ENCODE measurements at regions not wholly inside any gene's neighbourhood (a gene's known extent, or its start where the extent isn't known, plus 50 kb on each side); places are given as distances from the start of the nearest gene placed in this dataset.

DNA sequence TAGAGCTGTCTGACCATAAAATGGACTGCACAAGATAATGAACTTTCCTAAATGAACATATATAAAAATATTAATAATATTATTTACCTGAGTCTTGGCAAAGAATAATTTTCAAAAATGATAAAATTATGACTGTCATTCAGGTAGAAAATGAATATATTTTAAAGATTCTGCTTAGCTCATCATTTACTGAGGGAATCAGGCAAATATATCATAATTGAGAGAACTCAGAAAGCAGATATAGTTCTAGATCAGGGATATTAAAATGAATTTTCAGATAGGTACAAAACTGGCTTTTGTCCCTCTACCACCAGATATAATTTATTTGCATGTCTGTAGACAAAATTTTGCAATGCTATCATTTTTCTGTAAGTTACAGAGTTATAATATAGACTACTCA is 86.1 kb upstream of the CPM start:
- TF ChIP-seq, protein P1, sequence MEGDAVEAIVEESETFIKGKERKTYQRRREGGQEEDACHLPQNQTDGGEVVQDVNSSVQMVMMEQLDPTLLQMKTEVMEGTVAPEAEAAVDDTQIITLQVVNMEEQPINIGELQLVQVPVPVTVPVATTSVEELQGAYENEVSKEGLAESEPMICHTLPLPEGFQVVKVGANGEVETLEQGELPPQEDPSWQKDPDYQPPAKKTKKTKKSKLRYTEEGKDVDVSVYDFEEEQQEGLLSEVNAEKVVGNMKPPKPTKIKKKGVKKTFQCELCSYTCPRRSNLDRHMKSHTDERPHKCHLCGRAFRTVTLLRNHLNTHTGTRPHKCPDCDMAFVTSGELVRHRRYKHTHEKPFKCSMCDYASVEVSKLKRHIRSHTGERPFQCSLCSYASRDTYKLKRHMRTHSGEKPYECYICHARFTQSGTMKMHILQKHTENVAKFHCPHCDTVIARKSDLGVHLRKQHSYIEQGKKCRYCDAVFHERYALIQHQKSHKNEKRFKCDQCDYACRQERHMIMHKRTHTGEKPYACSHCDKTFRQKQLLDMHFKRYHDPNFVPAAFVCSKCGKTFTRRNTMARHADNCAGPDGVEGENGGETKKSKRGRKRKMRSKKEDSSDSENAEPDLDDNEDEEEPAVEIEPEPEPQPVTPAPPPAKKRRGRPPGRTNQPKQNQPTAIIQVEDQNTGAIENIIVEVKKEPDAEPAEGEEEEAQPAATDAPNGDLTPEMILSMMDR (IDR thresholded peaks at IDR 0.05; ENCODE audit: insufficient read depth, missing control alignments), result no peak
- FAIRE-seq (no peak), DNase-seq (ENCODE audit: insufficient read length, low spot score) (no peak)

GRCh38 chr12:69019910-69020309 is 86.9 kb upstream of the CPM start:
- no peak for DNase-seq (ENCODE audit: insufficient read length, low spot score)
- TF ChIP-seq, protein P1 (IDR thresholded peaks at IDR 0.05; ENCODE audit: insufficient read depth, missing control alignments), result no peak
- FAIRE-seq, result no peak

GRCh38 chr12:69022674-69023073 is 89.7 kb upstream of the CPM start:
- TF ChIP-seq, protein P1 (IDR thresholded peaks at IDR 0.05; ENCODE audit: insufficient read depth, missing control alignments), result no peak
- FAIRE-seq (no peak), DNase-seq (ENCODE audit: insufficient read length, low spot score) (no peak)

DNA sequence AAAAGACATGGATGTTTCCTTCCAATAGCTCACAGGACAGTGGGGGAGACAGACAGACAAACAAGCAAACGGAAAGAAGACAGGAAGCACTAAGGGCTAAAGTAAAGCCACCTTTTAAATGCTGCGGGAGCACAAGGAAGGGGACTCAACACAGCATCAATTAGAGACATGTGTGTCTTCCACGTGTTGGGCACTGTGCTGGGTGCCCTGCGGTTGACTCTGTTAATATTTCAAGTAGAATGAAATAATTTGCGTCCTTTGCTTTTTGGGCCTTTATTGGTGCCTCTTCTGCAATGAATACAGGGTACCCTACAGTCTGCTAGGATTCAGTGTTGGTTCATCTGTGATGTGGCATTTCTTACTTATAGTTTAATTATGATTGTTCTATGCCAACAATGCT is 90.9 kb upstream of the CPM start:
- DNase-seq (ENCODE audit: insufficient read length, low spot score), result no peak
- no peak for FAIRE-seq
- TF ChIP-seq, protein P1 (IDR thresholded peaks at IDR 0.05; ENCODE audit: insufficient read depth, missing control alignments), result no peak

DNA sequence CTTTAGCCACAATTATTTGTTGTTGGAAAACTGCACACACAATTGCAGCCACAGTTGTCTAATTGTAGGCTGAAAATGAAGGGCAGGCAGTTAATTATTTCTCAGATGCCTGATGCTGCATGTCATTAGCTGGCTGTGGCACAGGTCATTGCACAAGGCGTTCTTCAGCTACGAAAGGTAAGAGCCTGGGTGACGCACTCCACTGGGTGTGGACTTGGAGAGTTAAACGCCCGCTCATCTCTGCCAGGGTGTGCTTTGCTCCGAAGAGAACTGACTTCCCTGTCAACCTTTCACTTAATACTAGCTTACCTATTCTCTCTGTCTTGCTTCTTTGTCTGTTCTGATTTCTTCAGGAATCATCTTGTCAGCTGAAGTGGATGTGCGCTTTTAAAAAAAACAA is 91.4 kb upstream of the CPM start:
- FAIRE-seq (no peak), DNase-seq (ENCODE audit: insufficient read length, low spot score) (no peak)
- TF ChIP-seq, protein P1 (IDR thresholded peaks at IDR 0.05; ENCODE audit: insufficient read depth, missing control alignments), result no peak

DNA sequence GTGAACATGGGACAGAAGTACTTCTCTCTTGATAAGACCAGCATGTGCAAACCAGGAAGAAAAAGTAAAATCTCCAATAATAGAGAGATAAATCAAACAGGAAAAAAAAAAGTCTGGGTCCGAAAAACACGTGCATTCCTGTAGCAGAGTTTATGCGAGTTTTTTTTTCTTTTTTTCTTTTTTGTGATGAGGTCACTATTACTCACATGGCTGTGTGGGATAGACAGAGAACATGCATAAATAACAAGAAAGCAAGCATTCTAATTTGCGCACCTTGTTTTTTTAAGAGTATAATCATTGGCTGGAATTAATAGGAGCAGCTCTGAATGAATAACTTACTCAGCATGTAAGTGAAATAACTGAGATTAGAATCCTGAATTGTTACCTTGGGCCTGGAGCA is 91.9 kb upstream of the CPM start:
- FAIRE-seq (no peak), DNase-seq (ENCODE audit: insufficient read length, low spot score) (no peak)
- TF ChIP-seq, protein P1 (IDR thresholded peaks at IDR 0.05; ENCODE audit: insufficient read depth, missing control alignments), result no peak

DNA sequence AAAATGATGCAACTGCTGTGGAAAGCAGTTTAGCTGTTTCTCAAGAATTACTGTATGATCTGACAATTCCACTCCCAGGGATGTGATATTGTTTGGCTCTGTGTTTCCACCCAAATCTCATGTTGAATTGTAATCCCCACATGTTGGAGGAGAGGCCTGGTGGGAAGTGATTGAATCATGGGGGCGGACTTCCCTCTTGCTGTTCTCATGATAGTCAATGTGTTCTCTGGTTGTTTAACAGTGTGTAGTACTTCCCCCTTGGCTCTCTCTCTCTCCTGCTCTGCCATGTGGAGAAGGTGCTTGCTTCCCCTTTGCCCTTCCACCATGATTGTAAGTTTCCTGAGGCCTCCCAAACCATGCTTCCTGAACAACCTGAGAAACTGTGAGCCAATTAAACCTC is 93.4 kb upstream of the CPM start:
- TF ChIP-seq, protein P1 (IDR thresholded peaks at IDR 0.05; ENCODE audit: insufficient read depth, missing control alignments), result no peak
- DNase-seq (ENCODE audit: insufficient read length, low spot score) (no peak), FAIRE-seq (no peak)

Data from D721Med (cell line).